ENCODE measurements at regions not wholly inside any gene's neighbourhood (a gene's known extent, or its start where the extent isn't known, plus 50 kb on each side); places are given as distances from the start of the nearest gene placed in this dataset.

DNA sequence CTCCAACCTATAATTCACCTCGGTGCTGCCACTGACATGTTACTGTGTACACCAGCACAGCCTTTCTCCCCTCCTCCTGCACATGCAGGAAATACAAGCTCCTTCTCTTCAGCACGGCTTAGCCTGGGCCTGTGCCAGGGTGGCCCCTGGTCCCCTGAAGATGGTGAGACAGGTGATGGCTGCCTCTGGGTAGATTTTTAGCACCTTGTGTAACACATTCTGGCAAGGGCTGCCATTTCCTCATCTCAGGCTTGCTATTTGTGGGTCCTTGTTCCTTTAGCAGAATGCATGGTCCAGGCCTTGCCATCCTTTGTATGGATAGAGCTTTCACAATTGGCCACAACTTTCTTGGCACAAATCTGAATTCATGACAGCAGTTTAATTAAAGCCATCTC, 151.3 kb downstream of the CDC5L start:
- no peaks in the 10 kb centered on the region for H3K27me3 ChIP-seq (ENCODE audit: insufficient read depth, low read length)
- H2BK5ac ChIP-seq (ENCODE audit: insufficient read length, low read length): no peak overlapping the region
- H3T11ph ChIP-seq (ENCODE audit: low read length): no peak overlapping the region
- peaks cover 4% of the 10 kb centered on the region for H3K23me2 ChIP-seq (ENCODE audit: insufficient read length, low read depth, low read length, poor library complexity, severe bottlenecking)
- WGBS (ENCODE audit: extremely low coverage, insufficient read length, low lambda C conversion rate): no CpG with 5 or more reads among the region's 2 CpGs
- H2BK12ac ChIP-seq (ENCODE audit: insufficient read length, low read depth, low read length): no peak overlapping the region
- Mint-ChIP-seq H3K27me3 (ENCODE audit: low read depth) (peaks cover 3% of the 10 kb centered on the region; the same call in 1 of the 2 replicates), H3K4me3 (no peak overlapping the region), H3K9me3 (peaks cover 7 to 9% of the 10 kb centered on the region in 2 experiments; a peak in 3 of 5 replicates), H3K27ac (no peak overlapping the region), H3K4me1 (peaks cover 21 to 23% of the 10 kb centered on the region in 2 experiments), H3K36me3 (ENCODE audit: insufficient read depth in 1 of 3, low read depth in 3 of 3) (peaks cover 2 to 9% (median 6%) of the 10 kb centered on the region in 3 experiments; a peak in 4 of 7 replicates)
- no peak overlapping the region for H3K4me2 ChIP-seq (ENCODE audit: insufficient read depth, insufficient read length, low read length)
- TF ChIP-seq, protein P1, sequence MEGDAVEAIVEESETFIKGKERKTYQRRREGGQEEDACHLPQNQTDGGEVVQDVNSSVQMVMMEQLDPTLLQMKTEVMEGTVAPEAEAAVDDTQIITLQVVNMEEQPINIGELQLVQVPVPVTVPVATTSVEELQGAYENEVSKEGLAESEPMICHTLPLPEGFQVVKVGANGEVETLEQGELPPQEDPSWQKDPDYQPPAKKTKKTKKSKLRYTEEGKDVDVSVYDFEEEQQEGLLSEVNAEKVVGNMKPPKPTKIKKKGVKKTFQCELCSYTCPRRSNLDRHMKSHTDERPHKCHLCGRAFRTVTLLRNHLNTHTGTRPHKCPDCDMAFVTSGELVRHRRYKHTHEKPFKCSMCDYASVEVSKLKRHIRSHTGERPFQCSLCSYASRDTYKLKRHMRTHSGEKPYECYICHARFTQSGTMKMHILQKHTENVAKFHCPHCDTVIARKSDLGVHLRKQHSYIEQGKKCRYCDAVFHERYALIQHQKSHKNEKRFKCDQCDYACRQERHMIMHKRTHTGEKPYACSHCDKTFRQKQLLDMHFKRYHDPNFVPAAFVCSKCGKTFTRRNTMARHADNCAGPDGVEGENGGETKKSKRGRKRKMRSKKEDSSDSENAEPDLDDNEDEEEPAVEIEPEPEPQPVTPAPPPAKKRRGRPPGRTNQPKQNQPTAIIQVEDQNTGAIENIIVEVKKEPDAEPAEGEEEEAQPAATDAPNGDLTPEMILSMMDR (conservative IDR thresholded peaks at IDR 0.05): no peak
- H4K91ac ChIP-seq (ENCODE audit: insufficient read length, low read depth, low read length): no peak overlapping the region
- H3K9me3 ChIP-seq (ENCODE audit: control insufficient read depth, low read depth, low read length): no peaks in the 10 kb centered on the region
- peaks cover 5% of the 10 kb centered on the region; the same call in 1 of the 2 replicates for H3K4me1 ChIP-seq (ENCODE audit: insufficient read depth, low read length)
- no peak overlapping the region for H3K27ac ChIP-seq (ENCODE audit: insufficient read length, low read depth, low read length)
- H2BK20ac ChIP-seq (ENCODE audit: low read depth, low read length, poor library complexity, severe bottlenecking): no peak overlapping the region
- no peak overlapping the region for H3K4ac ChIP-seq (ENCODE audit: low read depth, low read length)
- H3K23ac ChIP-seq (ENCODE audit: insufficient read length, low read depth, low read length): no peak overlapping the region
- no peak overlapping the region for H3K56ac ChIP-seq (ENCODE audit: insufficient read length, low read depth, low read length)
- H2BK120ac ChIP-seq (ENCODE audit: low read depth, low read length, poor library complexity, severe bottlenecking): no peak overlapping the region
- H3K79me1 ChIP-seq (ENCODE audit: insufficient read depth, low read depth, low read length, poor library complexity, severe bottlenecking): no peaks in the 10 kb centered on the region
- no peak overlapping the region for H3K14ac ChIP-seq (ENCODE audit: insufficient read depth, low read length)
- H4K5ac ChIP-seq (ENCODE audit: insufficient read length, low read depth, low read length): no peak overlapping the region
- no peak for DNase-seq
- no peak overlapping the region for H4K8ac ChIP-seq (replicated peaks; ENCODE audit: insufficient read length, low read depth, low read length)
- H2AK5ac ChIP-seq (ENCODE audit: insufficient read length, low read length): no peak overlapping the region
- no peak overlapping the region for H3K9ac ChIP-seq (ENCODE audit: extremely low read depth, insufficient read length, low read length)
- no peak overlapping the region for H3K18ac ChIP-seq (ENCODE audit: insufficient read length, low read depth, low read length)
- H2BK15ac ChIP-seq (ENCODE audit: low read depth, low read length): no peak overlapping the region
- H3K79me2 ChIP-seq (ENCODE audit: insufficient read depth, low read length): no peaks in the 10 kb centered on the region
- H4K20me1 ChIP-seq (ENCODE audit: control insufficient read depth, insufficient read depth, insufficient read length): no peaks in the 10 kb centered on the region
- H2AFZ ChIP-seq (ENCODE audit: low read length): no peak overlapping the region

All from H9 (cell line).